IMR-90 (cell line): ENCODE measurements at regions not wholly inside any gene's neighbourhood (a gene's known extent, or its start where the extent isn't known, plus 50 kb on each side); places are given as distances from the start of the nearest gene placed in this dataset.

ENCODE experiments used
- ATAC-seq: fragments of 200-7000 bp; cut with Tn5 transposase; 2 replicates; pipeline ENCODE4 v1.9.1; 2020; ENCODE audit warnings: low read depth, mild to moderate bottlenecking, moderate library complexity
- BruUV-seq: library from RNA; stranded (reverse); fragments of 400-500 nt; replicated peaks from 2 replicates; lab custom pipeline; 2021; lab: Mats Ljungman, UMichigan
- CTCF ChIA-PET: fragments of 300-600 bp; formaldehyde crosslinking; extraction: SDS; loops from one replicate; lab custom pipeline; 2021; ENCODE audit warnings: antibody characterized with exemption; lab: Yijun Ruan, JAX
- POLR2A ChIA-PET: fragments of 300-600 bp; sonication (Branson Sonifier 250); formaldehyde crosslinking; loops from one replicate; lab custom pipeline; 2022; ENCODE audit warnings: antibody characterized with exemption; ENCODE audit not compliant: unreplicated experiment; lab: Charles Lee
- DNase-seq: peaks from one replicate; pipeline ENCODE4 v3.0.0; 2013
- H2AFZ ChIP-seq: replicated peaks from 2 replicates; pipeline ENCODE3; 2013; ENCODE audit warnings: low read length, mild to moderate bottlenecking; ENCODE audit not compliant: poor library complexity
- H2AK5ac ChIP-seq: 2 replicates; pipeline ENCODE4 v1.6.1; 2013; ENCODE audit warnings: low read depth, low read length, inconsistent platforms
- H2AK9ac ChIP-seq: replicated peaks from 2 replicates; pipeline ENCODE3; 2013; ENCODE audit warnings: mild to moderate bottlenecking, low read depth, low read length, moderate library complexity; ENCODE audit not compliant: poor library complexity
- H2BK120ac ChIP-seq: 2 replicates; pipeline ENCODE4 v1.6.1; 2013; ENCODE audit warnings: low read depth, low read length, inconsistent platforms
- H2BK15ac ChIP-seq: 3 replicates; pipeline ENCODE4 v1.6.1; 2013; ENCODE audit warnings: low read depth, low read length, inconsistent platforms
- H2BK20ac ChIP-seq: 2 replicates; pipeline ENCODE4 v1.6.1; 2013; ENCODE audit warnings: low read depth, mild to moderate bottlenecking, inconsistent platforms, low read length, moderate library complexity
- H2BK5ac ChIP-seq: 2 replicates; pipeline ENCODE4 v1.6.1; 2013; ENCODE audit warnings: mild to moderate bottlenecking, low read depth, low read length, inconsistent platforms; ENCODE audit not compliant: poor library complexity, severe bottlenecking
- H3K14ac ChIP-seq: replicated peaks from 2 replicates; pipeline ENCODE4 v1.6.1; 2013; ENCODE audit warnings: low read depth, low read length, inconsistent platforms
- H3K18ac ChIP-seq: 2 replicates; pipeline ENCODE4 v1.6.1; 2013; ENCODE audit warnings: low read depth, low read length, control low read depth
- H3K23ac ChIP-seq: 2 replicates; pipeline ENCODE4 v1.6.1; 2013; ENCODE audit warnings: low read depth, low read length, inconsistent platforms
- H3K27ac ChIP-seq: 2 replicates; pipeline ENCODE4 v1.5.1; 2013; ENCODE audit warnings: mild to moderate bottlenecking, control low read depth, low read length; ENCODE audit not compliant: insufficient read depth
- H3K27me3 ChIP-seq: 2 replicates; pipeline ENCODE4 v1.6.1; 2013; ENCODE audit warnings: low read length; ENCODE audit not compliant: control insufficient read depth, insufficient read depth
- H3K36me3 ChIP-seq: 2 replicates; pipeline ENCODE4 v1.6.1; 2013; ENCODE audit warnings: low read length, mixed read lengths; ENCODE audit not compliant: control insufficient read depth, insufficient read depth
- H3K4ac ChIP-seq: 2 replicates; pipeline ENCODE4 v1.6.1; 2013; ENCODE audit warnings: low read depth, low read length, inconsistent platforms
- H3K4me1 ChIP-seq: 2 replicates; pipeline ENCODE4 v1.6.1; 2013; ENCODE audit warnings: low read length, mixed read lengths; ENCODE audit not compliant: control insufficient read depth, insufficient read depth
- H3K4me2 ChIP-seq: 2 replicates; pipeline ENCODE4 v1.6.1; 2013; ENCODE audit warnings: low read depth, mild to moderate bottlenecking, control low read depth, low read length, moderate library complexity
- H3K4me3 ChIP-seq: 2 replicates; pipeline ENCODE4 v1.5.1; 2013; ENCODE audit warnings: low read depth, mild to moderate bottlenecking, control low read depth, low read length, moderate library complexity; ENCODE audit not compliant: insufficient read depth
- H3K56ac ChIP-seq: 2 replicates; pipeline ENCODE4 v1.6.1; 2013; ENCODE audit warnings: low read length, inconsistent platforms; ENCODE audit not compliant: insufficient read depth; ENCODE audit errors: extremely low read depth
- H3K79me1 ChIP-seq, 2 experiments: 2 replicates each; pipeline ENCODE4 v1.6.1; 2013; ENCODE audit warnings: low read length in 2 of 2, inconsistent platforms in 1 of 2, low read depth in 1 of 2
- H3K9ac ChIP-seq: 2 replicates; pipeline ENCODE4 v1.6.1; 2013; ENCODE audit warnings: low read depth, low read length, control low read depth
- H3K9me1 ChIP-seq: 2 replicates; pipeline ENCODE4 v1.6.1; 2013; ENCODE audit warnings: low read length, inconsistent platforms; ENCODE audit not compliant: insufficient read depth
- H3K9me3 ChIP-seq: 2 replicates; pipeline ENCODE4 v1.6.1; 2013; ENCODE audit warnings: low read length; ENCODE audit not compliant: control insufficient read depth, insufficient read depth
- H4K20me1 ChIP-seq: 2 replicates; pipeline ENCODE4 v1.6.1; 2013; ENCODE audit warnings: low read length, inconsistent platforms; ENCODE audit not compliant: insufficient read depth
- H4K5ac ChIP-seq: 2 replicates; pipeline ENCODE4 v1.6.1; 2013; ENCODE audit warnings: mild to moderate bottlenecking, low read depth, low read length, control low read depth
- H4K8ac ChIP-seq, 2 experiments: 2 replicates each; pipeline ENCODE4 v1.6.1; 2013; ENCODE audit warnings: low read depth in 2 of 2, low read length in 2 of 2, control low read depth in 1 of 2, inconsistent platforms in 1 of 2
- H4K91ac ChIP-seq: 2 replicates; pipeline ENCODE4 v1.6.1; 2013; ENCODE audit warnings: low read depth, low read length, inconsistent platforms; ENCODE audit not compliant: insufficient read depth
- FOS ChIP-seq: fragments of 150-350 bp; IDR thresholded peaks from 2 replicates; pipeline ENCODE4 v1.6.1; 2016; ENCODE audit warnings: low read depth, low read length
- POLR2A ChIP-seq: IDR thresholded peaks from 2 replicates; pipeline ENCODE4 v1.6.1; 2012; ENCODE audit warnings: mild to moderate bottlenecking, low read depth, low read length
- WGBS, 2 experiments: methylation state at CpG; one replicate each; pipeline versions ENCODE4 v1.1.5 to v1.1.7; 2013; ENCODE audit warnings: missing lambda C conversion rate in 2 of 2; ENCODE audit not compliant: insufficient read length in 1 of 2; ENCODE audit errors: extremely low coverage in 2 of 2; 5-methylcytosine and 5-hydroxymethylcytosine counted together
- dilution Hi-C: fragments of 300-500 bp; cut with HindIII; formaldehyde crosslinking; loops from one replicate; pipeline ENCODE4 v1.14.3; 2018; ENCODE audit warnings: low sequenced_read_pairs; ENCODE audit not compliant: unreplicated experiment
- in situ Hi-C: fragments of 300-500 bp; cut with MboI; formaldehyde crosslinking; loops from 3 replicates; pipeline ENCODE4 v1.14.3; 2019; ENCODE audit warnings: low sequenced_read_pairs, inconsistent platforms, mixed read lengths
- intact Hi-C: fragments of 100-400 bp; cut with micrococcal nuclease; formaldehyde crosslinking; loops from 2 replicates; pipeline ENCODE4 v1.10.0; 2022

GRCh38 chr9:118992813-118993794 is 376.1 kb downstream of the BRINP1 start:
- intact Hi-C loops, result no loop called here
- Histone ChIP-seq H3K14ac (no peak overlapping the region), H3K4me1 (no peaks in the 10 kb centered on the region), H2AFZ (no peak overlapping the region), H2AK9ac (no peak overlapping the region), H3K36me3 (no peaks in the 10 kb centered on the region), H2BK120ac (no peak overlapping the region), H3K4me3 (no peak overlapping the region), H3K23ac (no peak overlapping the region), H3K4ac (no peak overlapping the region), H4K20me1 (no peaks in the 10 kb centered on the region), H3K18ac (no peak overlapping the region), H3K4me2 (no peak overlapping the region), H4K91ac (no peak overlapping the region), H3K79me1 (no peaks in the 10 kb centered on the region), H3K9me3 (peaks cover 12% of the 10 kb centered on the region), H3K9ac (no peak overlapping the region), H2BK20ac (no peak overlapping the region), H2BK5ac (no peak overlapping the region), H3K27ac (no peak overlapping the region), H4K8ac (no peak overlapping the region), H2BK15ac (no peak overlapping the region), H4K5ac (no peak overlapping the region), H3K27me3 (no peaks in the 10 kb centered on the region), H3K56ac (no peak overlapping the region), H2AK5ac (no peak overlapping the region), H3K9me1 (no peaks in the 10 kb centered on the region)
- ChIA-PET CTCF (no interaction called here), POLR2A (no interaction called here)
- WGBS, 2 experiments, result 17% methylated on average over 1 of the region's 15 CpGs; no CpG with 5 or more reads in 1 of the 2 experiments
- ATAC-seq, result no peak
- dilution Hi-C loops, result no loop called here
- in situ Hi-C loops, result no loop called here
- TF ChIP-seq POLR2A (no peak), FOS (no peak)
- DNase-seq, result no peak
- no TSS peak for BruUV-seq
